GM19468 (cell line): ENCODE measurements at regions not wholly inside any gene's neighbourhood (a gene's known extent, or its start where the extent isn't known, plus 50 kb on each side); places are given as distances from the start of the nearest gene placed in this dataset.

Source experiments
- ATAC-seq: cut with Tn5 transposase; IDR thresholded peaks from one replicate; pipeline ENCODE4 v1.9.1; 2021; ENCODE audit warnings: mild to moderate bottlenecking, moderate library complexity, moderate number of reproducible peaks; ENCODE audit not compliant: unreplicated experiment; ENCODE audit errors: extremely low read depth

GRCh38 chr12:88251798-88252197 is 109.7 kb downstream of the TMTC3 start:
- no peak for ATAC-seq

- ATAC-seq: no peak
Measured at GRCh38 chr12:88253371-88253978, 111.4 kb downstream of the TMTC3 start.

- no peak for ATAC-seq
Measured at GRCh38 chr12:88255224-88255623, 113.1 kb downstream of the TMTC3 start.

- ATAC-seq: no peak
Measured at GRCh38 chr12:88255847-88256246, 113.7 kb downstream of the TMTC3 start.

GRCh38 chr12:88258396-88258795 is 116.3 kb downstream of the TMTC3 start:
- ATAC-seq: no peak

GRCh38 chr12:88266806-88267360 is 124.8 kb downstream of the TMTC3 start:
- no peak for ATAC-seq

- ATAC-seq: no peak
Measured at GRCh38 chr12:88267630-88268029, 125.5 kb downstream of the TMTC3 start.

GRCh38 chr12:88272456-88272855 is 130.3 kb downstream of the TMTC3 start:
- ATAC-seq: no peak

- no peak for ATAC-seq
Measured at GRCh38 chr12:88273450-88273849, 131.3 kb downstream of the TMTC3 start.

GRCh38 chr12:88273875-88274274 is 131.8 kb downstream of the TMTC3 start:
- no peak for ATAC-seq

- ATAC-seq: no peak
Measured at GRCh38 chr12:88291498-88292131, 149.5 kb downstream of the TMTC3 start.

GRCh38 chr12:88298014-88298682 is 156.0 kb downstream of the TMTC3 start:
- no peak for ATAC-seq

- no peak for ATAC-seq
Measured at GRCh38 chr12:88298761-88299242, 156.7 kb downstream of the TMTC3 start.

GRCh38 chr12:88299567-88300101 is 157.5 kb downstream of the TMTC3 start:
- ATAC-seq: peak; percentile 96

GRCh38 chr12:88300931-88301330 is 158.8 kb downstream of the TMTC3 start:
- no peak for ATAC-seq

GRCh38 chr12:88303335-88303734 is 161.2 kb downstream of the TMTC3 start:
- no peak for ATAC-seq

GRCh38 chr12:88305254-88305890 is 163.3 kb downstream of the TMTC3 start:
- no peak for ATAC-seq

- no peak for ATAC-seq
Measured at GRCh38 chr12:88306471-88307069, 164.5 kb downstream of the TMTC3 start.

GRCh38 chr12:88307961-88308360 is 165.9 kb downstream of the TMTC3 start:
- ATAC-seq: no peak

- no peak for ATAC-seq
Measured at GRCh38 chr12:88308825-88309224, 166.7 kb downstream of the TMTC3 start.
